Left ventricle myocardium superior (tissue), 1 donor: ENCODE measurements at regions not wholly inside any gene's neighbourhood (a gene's known extent, or its start where the extent isn't known, plus 50 kb on each side); places are given as distances from the start of the nearest gene placed in this dataset.

Experiments used
- ATAC-seq: fragments of 200-7000 bp; cut with Tn5 transposase; one replicate; pipeline ENCODE4 v1.9.1; 2020; ENCODE audit warnings: mild to moderate bottlenecking, moderate library complexity
- DNase-seq: peaks from one replicate; pipeline ENCODE4 v3.0.0-alpha.2; 2020
- intact Hi-C: fragments of 100-400 bp; cut with micrococcal nuclease; formaldehyde crosslinking; loops from one replicate; pipeline ENCODE4 v1.11.0; 2022
- donor health status: DM: no; HTN: yes; CAD: no; lungs with severe emphysema.

GRCh38 chr10:88119160-88119559, 255.7 kb downstream of the PTEN start:
- ATAC-seq, result no peak
- intact Hi-C loops, result no loop called here
- no peak for DNase-seq

GRCh38 chr10:88120075-88120474, 256.6 kb downstream of the PTEN start:
- DNase-seq (no peak), ATAC-seq (no peak)
- intact Hi-C loops, result no loop called here

- DNase-seq (no peak), ATAC-seq (no peak)
- intact Hi-C loops, result no loop called here
Observed at GRCh38 chr10:88120599-88121333, 257.3 kb downstream of the PTEN start.

- ATAC-seq (no peak), DNase-seq (no peak)
- intact Hi-C loops, result no loop called here
Observed at GRCh38 chr10:88121361-88121760, 257.9 kb downstream of the PTEN start.

GRCh38 chr10:88122145-88122544, 258.7 kb downstream of the PTEN start:
- DNase-seq (no peak), ATAC-seq (no peak)
- intact Hi-C loops, result no loop called here

- DNase-seq (no peak), ATAC-seq (no peak)
- intact Hi-C loops, result no loop called here
Observed at GRCh38 chr10:88122576-88122975, 259.2 kb downstream of the PTEN start.

GRCh38 chr10:88125766-88126165, 262.3 kb downstream of the PTEN start:
- no peak for DNase-seq
- no peak for ATAC-seq
- intact Hi-C loops, result no loop called here

- intact Hi-C loops, result no loop called here
- no peak for DNase-seq
Observed at GRCh38 chr10:88126699-88127098, 263.3 kb downstream of the PTEN start.

GRCh38 chr10:88127269-88127668, 263.8 kb downstream of the PTEN start:
- intact Hi-C loops, result no loop called here
- DNase-seq (no peak), ATAC-seq (no peak)

More at GRCh38 chr10:88126699-88127098, 263.3 kb downstream of the PTEN start:
- ATAC-seq, result no peak

- intact Hi-C loops, result no loop called here
- ATAC-seq, result no peak
- no peak for DNase-seq
Observed at GRCh38 chr10:88127766-88128165, 264.3 kb downstream of the PTEN start.

- no peak for ATAC-seq
- DNase-seq, result no peak
- intact Hi-C loops, result no loop called here
Observed at GRCh38 chr10:88129013-88129412, 265.6 kb downstream of the PTEN start.

- intact Hi-C loops, result loop anchor here (10.0 kb wide), 1 partner anchor 424 kb away; no protein-coding TSS in a partner anchor
- no peak for ATAC-seq
Observed at GRCh38 chr10:88130912-88131311, 267.5 kb downstream of the PTEN start.

GRCh38 chr10:88131511-88132139, 268.2 kb downstream of the PTEN start:
- intact Hi-C loops, result loop anchor here (10.0 kb wide), 1 partner anchor 423 kb away; no protein-coding TSS in a partner anchor
- ATAC-seq (peak; percentile 87), DNase-seq (peak; percentile 73)

More at GRCh38 chr10:88130912-88131311, 267.5 kb downstream of the PTEN start:
- DNase-seq, result no peak

GRCh38 chr10:88136712-88137111, 273.3 kb downstream of the PTEN start:
- DNase-seq (no peak), ATAC-seq (no peak)
- intact Hi-C loops, result loop anchor here (10.0 kb wide), 1 partner anchor 418 kb away; no protein-coding TSS in a partner anchor

- intact Hi-C loops, result loop anchor here (10.0 kb wide), 1 partner anchor 416 kb away; no protein-coding TSS in a partner anchor
- no peak for DNase-seq
- no peak for ATAC-seq
Observed at GRCh38 chr10:88138319-88138848, 275.0 kb downstream of the PTEN start.

- DNase-seq (peak; percentile 32), ATAC-seq (peak; percentile 95)
- intact Hi-C loops, result no loop called here
Observed at GRCh38 chr10:88147000-88147798, 283.8 kb downstream of the PTEN start.

GRCh38 chr10:88149906-88150305, 286.5 kb downstream of the PTEN start:
- DNase-seq, result no peak
- ATAC-seq, result no peak
- intact Hi-C loops, result no loop called here

- DNase-seq (no peak), ATAC-seq (no peak)
- intact Hi-C loops, result no loop called here
Observed at GRCh38 chr10:88150339-88150738, 286.9 kb downstream of the PTEN start.

GRCh38 chr10:88152728-88153133, 289.3 kb downstream of the PTEN start:
- DNase-seq (no peak), ATAC-seq (peak; percentile 44)
- intact Hi-C loops, result no loop called here
